ENCODE measurements at regions not wholly inside any gene's neighbourhood (a gene's known extent, or its start where the extent isn't known, plus 50 kb on each side); places are given as distances from the start of the nearest gene placed in this dataset.

- TF ChIP-seq EGR2 (tag by site-specific recombination; IDR thresholded peaks at IDR 0.05; ENCODE audit: low read depth) (no peak), CTCF (tag by site-specific recombination; IDR thresholded peaks at IDR 0.05) (no peak), TRIM28 (IDR thresholded peaks at IDR 0.05; ENCODE audit: borderline replicate concordance, low read length) (no peak), REST (tag by site-specific recombination; IDR thresholded peaks at IDR 0.05) (no peak), ZBTB21 (tag by site-specific recombination; IDR thresholded peaks at IDR 0.05) (no peak), ZNF530 (tag by site-specific recombination; IDR thresholded peaks at IDR 0.05; ENCODE audit: low read depth) (no peak), SETDB1 (IDR thresholded peaks at IDR 0.05; ENCODE audit: insufficient read length, low read length) (no peak), HOXD13 (CRISPR knock-in tag; IDR thresholded peaks at IDR 0.05; ENCODE audit: borderline replicate concordance) (no peak), ZBTB8A (tag by site-specific recombination; IDR thresholded peaks at IDR 0.05) (no peak), SP2 (tag by site-specific recombination; IDR thresholded peaks at IDR 0.05) (no peak), ZNF548 (tag by site-specific recombination; IDR thresholded peaks at IDR 0.05) (no peak), ZBTB7A (tag by site-specific recombination; IDR thresholded peaks at IDR 0.05; ENCODE audit: low read depth) (no peak), ZNF639 (tag by site-specific recombination; IDR thresholded peaks at IDR 0.05) (no peak)
Measured at GRCh38 chr7:114819616-114820362, 102.1 kb upstream of the MDFIC start.

All from HEK293 (cell line).